Esophagus squamous epithelium (tissue), 4 donors: ENCODE measurements at regions not wholly inside any gene's neighbourhood (a gene's known extent, or its start where the extent isn't known, plus 50 kb on each side); places are given as distances from the start of the nearest gene placed in this dataset.

ENCODE experiments used
- CTCF ChIP-seq, 6 experiments: fragments of 450-650 bp in 4 of 6; fragments of 200-600 bp in 2 of 6; sonication (generic) in 2 of 6; IDR thresholded peaks; one replicate each; pipeline ENCODE4 v1.5.1; 2016 to 2019; ENCODE audit warnings: antibody characterized with exemption in 6 of 6, mild to moderate bottlenecking in 4 of 6, moderate library complexity in 4 of 6
- POLR2A ChIP-seq, 4 donors: fragments of 450-650 bp; IDR thresholded peaks; one replicate each; pipeline ENCODE4 v1.6.1; 2017; ENCODE audit warnings: antibody characterized with exemption in 4 of 4, mild to moderate bottlenecking in 4 of 4, moderate library complexity in 3 of 4

DNA sequence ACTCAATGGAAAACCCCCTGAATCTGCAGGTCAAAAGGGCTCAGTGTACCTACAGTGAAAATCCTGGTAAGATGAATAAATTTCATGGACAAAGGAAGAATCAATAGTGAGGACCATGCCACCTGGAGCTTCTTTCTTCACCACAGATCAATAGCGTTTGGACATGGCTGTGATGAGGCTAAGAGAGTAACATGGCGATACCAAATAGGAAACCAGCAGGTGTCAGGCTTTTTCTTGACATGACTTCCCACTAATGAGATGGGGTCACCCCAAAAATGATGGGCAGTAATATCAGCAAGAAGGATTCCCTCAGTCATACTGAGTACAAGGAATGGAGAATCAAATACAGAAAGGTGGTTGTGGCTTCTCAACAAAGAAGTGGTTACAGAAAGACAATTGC is 208.5 kb upstream of the PLPPR1 start:
- TF ChIP-seq CTCF (IDR thresholded peaks at IDR 0.05) (no peak), POLR2A (IDR thresholded peaks at IDR 0.05) (no peak)
